ENCODE measurements at regions not wholly inside any gene's neighbourhood (a gene's known extent, or its start where the extent isn't known, plus 50 kb on each side); places are given as distances from the start of the nearest gene placed in this dataset.
"Not testable (repeated sequence)": the region's sequence is repeated elsewhere in the genome, so short reads cannot be mapped to it uniquely, and the experiment has no call there.

DNA sequence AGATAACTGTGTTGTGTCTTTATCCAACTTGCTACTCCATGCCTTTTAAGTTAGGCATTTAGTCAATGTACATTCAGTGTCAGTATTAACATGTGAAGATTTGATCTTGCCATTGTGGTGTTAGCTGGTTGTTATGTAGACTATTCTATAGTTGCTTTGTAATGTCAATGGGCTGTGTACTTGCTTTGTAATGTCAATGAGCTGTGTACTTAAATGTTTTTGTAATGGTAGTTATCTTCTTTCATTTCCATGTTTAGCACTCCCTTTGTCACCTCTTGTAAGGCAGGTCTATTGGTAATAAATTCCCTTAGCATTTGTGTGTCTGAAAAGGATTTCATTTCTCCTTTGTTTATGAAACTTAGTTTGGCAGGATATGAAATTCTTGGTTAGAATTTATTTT, 53.4 kb downstream of the MC4R start:
- DNase-seq, result no peak

GRCh38 chr18:60311676-60312360, 60.8 kb downstream of the MC4R start:
- no peak for DNase-seq

DNA sequence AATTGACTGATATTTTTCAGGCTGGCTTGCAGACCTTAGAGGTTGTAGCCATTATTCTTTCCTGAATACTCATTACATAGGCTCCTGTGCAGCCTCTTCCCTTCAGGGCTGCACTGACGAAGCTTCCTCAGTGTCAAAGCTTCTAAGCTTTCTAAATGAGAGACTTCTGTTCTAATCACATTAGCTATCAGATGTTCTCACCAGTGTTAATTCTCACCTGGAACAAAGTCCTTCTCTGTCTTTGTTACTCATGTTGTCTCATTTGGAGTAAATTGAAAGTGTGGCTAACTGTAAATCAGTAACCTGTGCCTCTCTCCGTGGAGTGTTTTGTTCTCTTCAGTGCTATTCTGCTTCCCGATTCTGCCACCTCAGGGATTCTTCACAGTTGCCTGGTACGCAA, 76.9 kb downstream of the MC4R start:
- DNase-seq, result no peak

DNA sequence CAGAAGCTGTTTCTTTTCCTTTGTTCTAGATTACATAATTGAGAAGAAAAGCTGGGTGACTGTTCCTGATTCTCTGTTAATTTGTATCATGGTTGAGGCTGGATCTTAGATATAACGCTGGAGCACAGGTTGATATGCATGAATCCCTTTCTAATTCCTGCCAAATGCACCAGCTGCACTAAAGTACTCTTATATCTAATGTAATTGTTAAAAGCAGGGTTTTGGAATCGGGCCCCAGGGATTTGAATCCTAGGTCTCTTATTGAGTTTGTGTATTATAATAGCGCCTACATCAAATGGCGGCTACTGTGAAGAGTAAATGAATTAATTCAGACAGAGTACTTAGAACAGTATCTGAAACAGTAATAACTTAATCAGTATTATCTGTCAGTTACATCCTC, 80.4 kb downstream of the MC4R start:
- no peak for DNase-seq

DNA sequence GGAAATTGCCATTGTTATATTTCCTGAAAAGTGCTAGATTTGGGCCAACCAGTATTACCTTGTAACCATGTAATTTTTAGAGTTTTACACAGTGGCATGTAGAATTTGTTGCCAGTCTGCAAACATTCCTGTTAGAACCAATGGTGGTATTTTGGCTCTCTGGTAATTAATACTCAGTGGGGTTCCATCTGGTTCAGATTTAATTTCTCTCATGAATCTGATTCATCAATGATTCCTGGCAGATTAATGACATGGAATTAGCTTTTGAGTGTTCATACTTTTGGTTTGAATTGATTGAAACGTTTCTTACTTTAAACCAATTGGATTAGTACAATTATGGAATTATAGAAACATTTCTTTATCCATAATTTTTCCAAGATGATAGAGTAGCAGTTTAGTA, 93.2 kb downstream of the MC4R start:
- no peak for DNase-seq

DNA sequence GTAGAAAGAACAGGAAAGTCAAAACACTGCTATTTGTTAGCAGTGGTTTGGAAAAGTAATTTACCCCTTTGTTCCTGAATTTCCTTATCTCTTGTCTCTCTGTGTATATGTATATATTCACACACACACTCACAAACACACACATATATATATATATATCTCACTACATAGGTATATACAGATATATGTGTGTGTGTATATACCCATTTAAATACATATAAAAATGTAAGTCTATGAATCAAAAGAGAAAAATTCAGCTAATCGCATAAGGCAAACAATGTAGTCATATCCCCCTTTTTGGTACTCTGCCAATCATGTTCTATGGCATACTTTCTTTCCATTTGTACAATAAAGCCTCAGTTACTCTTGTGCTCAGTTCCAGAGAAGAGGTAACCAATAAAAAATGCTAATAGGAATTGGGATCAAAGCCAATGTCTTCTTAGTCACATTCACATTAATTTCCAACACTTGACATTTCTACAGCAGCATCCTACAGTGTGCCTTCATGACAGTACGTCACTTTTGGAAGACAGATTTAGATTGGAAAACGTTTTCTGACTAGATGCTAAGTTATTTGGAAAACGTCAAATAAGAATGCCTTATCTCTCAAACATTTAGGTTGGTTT, 94.6 kb downstream of the MC4R start:
- DNase-seq, result no peak

DNA sequence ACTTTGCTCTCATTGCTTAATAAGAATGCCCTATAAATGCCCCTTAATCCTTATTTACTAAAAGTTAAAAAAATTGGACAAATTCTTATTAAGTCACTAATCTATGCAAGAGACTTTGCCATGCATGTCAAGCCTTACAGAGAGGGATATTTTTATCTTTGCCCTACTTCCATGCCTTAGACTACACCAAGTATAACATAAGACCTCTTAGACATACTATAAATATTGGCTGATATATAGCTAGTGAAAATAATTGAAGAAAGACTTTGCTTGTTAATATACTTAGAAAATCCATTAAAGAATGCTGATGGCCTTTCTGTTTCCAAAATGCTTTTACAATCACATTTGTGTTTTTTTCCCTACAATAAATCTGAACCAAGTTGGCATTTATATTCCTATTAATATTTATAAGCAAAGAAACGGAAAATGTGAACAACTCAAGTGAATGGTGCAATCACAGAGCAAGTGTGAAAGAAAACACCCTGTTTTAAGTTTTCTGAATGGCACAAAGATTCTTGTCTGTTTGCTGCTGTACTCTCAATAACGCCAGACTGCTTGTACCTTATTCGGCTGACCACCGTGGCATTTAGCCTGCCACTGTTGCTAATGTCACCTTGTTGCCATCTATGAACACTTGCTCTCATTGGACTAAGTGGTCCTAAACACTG, 105.0 kb downstream of the MC4R start:
- no peak for DNase-seq

DNA sequence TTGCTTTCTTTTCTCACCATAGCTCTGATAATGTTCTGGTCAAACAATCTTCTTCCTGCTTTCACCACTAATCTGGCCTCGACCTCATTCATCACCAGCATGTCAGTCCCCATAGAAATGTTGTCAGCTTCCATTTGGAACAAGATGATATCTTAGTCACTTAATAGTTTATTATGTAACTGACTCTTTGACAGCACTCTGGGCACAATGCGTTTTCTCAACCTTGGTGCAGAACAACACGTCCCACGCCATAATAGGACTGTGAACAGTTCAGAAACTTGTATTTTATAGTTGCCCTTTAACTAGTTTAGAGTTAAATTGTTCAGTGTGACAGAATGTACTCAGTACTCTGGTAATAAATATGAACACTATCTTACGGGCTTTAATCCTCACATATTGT, 106.0 kb downstream of the MC4R start:
- DNase-seq, result no peak

DNA sequence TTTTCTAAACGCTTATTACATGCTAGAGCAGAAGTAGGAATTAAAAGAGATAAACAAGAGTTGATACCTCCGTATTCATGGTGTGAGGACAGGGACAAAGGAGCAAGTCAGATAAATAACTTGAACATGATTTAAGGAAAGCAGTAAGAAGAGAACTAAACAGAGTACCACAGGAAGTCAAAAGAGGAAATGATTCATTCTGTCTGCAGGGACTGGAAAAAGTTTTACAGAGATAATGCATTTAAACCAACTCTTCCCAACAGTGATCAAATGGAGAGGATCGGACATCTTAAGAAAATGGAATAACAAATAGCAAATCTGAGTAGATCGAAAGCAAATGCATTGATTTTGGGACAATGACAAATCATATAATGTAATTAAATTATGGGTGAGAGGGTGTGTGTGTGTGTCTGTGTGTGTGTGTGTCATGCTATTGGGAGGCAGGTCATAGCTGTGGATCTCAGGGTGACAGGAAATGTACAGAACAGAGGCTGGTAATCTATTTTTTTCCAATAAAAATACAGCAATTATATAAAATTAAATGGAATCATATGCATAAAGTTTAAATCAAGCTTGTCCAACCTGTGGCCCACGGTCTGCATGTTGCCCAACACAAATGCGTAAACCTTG, 113.4 kb downstream of the MC4R start:
- DNase-seq, result no peak

DNA sequence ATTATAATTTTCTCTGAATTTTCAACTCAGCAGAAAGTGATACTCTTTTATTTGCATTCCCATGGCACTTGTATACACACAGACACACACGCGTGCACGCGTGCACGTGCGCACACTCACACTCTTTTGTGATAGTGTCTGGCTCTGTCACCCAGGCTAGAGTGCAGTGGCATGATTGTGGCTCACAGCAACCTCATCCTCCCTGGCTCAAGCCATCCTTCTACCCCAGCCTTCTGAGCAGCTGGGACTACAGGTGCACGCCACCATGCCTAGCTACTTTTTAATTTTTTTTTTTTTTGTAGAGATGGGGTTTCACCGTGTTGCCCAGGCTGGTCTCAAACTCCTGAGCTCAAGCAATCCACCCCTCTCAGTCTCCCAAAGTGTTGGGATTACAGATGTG, 123.2 kb downstream of the MC4R start:
- DNase-seq, result no peak

- no peak for DNase-seq
Observed at GRCh38 chr18:60248336-60249330, 123.9 kb downstream of the MC4R start.

DNA sequence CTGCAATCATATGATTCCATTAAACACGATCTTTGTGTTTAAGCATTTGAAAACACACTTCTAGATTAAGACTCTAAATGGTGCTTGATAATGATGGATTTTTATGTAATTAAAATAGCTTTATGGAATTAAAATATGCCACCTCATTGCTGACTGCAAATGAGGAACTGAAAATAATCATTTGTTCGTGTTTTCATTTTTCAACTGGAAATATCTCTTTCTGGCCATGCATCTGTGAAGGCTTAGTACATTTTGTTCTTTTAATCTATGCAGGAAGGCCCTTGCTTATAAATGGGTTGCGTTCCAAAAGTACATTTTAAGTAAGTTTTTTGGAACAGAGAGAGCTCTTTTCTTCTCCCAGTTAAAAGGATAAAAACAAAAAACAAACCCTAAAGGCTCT, 125.5 kb downstream of the MC4R start:
- DNase-seq, result no peak

DNA sequence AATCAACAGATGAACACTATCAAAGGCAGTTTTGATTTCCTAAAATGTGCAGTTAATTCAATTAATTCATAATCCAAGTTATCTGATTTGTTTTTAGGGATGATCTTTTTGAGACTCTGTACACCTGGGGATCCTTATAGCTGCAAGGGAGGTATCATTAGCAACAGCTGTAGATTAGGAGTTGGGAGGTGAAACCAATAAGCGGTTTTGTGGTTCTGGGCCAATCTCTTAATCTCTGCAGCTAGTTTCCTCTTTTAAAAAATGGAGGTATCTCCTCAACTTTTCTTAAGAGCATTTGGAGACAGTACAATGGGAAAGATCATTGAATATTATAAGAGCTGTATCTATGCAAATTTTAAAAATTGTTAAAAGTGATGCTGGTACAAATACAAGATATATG, 126.0 kb downstream of the MC4R start:
- DNase-seq, result no peak

DNA sequence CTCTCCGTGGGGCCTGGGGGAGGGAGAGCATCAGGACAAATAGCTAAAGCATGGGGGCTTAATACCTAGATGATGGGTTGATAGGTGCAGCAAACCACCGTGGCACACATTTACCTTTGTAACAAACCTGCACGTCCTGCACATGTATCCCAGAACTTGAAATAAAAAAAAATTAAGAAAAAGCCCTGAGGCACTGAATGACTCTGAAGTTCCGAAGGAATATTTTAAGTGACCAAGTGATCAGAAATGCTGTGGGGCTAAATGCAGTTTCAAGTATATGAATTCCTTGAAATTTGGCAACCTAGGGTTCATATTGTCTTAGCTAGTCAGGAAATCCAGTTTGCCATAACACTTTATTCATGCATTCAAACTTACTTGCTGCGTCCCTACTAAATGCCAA, 127.5 kb downstream of the MC4R start:
- DNase-seq, result no peak

DNA sequence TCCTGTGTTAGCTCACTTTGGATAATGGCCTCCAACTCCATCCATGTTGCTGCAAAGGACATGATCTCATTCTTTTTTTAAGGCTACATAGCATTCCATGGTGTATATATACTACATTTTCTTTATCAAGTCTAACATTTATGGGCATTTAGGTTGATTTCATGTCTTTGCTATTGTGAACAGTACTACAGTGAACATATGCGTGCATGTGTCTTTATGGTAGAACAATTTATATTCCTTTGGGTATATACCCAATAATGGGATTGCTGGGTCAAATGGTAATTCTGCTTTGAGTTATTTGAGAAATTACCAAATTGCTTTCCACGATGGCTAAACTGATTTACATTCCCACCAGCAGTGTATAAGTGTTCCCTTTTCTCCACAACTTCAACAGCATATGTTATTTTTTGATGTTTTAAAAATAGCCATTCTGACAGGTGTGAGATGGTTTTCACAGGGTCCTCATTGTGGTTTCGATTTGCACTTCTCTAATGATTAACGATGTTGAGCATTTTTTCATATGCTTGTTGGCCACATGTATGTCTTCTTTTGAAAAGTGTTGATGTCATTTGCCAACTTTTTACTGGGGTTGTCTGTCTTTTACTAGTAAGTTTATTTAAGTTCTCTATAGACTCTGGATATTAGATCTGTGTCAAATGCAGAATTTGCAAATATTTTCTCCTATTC, 133.4 kb downstream of the MC4R start:
- DNase-seq, result not testable (repeated sequence)

DNA sequence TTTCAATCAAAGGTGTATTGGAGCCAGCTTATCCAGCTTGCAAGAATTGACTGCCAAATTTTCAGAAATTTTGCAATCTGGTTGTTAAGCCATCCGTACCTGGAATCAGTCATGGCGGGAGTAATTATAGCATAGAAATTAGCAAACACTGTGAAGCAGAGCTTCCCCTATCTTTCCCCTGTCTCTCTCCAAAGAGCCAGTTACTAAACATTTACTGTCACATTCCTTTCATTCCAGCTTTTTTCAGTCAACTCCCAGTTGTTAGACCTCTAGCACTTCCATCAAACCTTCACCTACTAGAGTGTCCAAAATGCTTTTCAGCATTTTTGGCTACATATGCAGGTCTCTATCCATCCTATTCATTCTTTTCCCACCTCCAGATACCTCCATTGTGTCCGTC, 137.4 kb downstream of the MC4R start:
- no peak for DNase-seq

- no peak for DNase-seq
Observed at GRCh38 chr18:60232541-60232940, 140.0 kb downstream of the MC4R start.

DNA sequence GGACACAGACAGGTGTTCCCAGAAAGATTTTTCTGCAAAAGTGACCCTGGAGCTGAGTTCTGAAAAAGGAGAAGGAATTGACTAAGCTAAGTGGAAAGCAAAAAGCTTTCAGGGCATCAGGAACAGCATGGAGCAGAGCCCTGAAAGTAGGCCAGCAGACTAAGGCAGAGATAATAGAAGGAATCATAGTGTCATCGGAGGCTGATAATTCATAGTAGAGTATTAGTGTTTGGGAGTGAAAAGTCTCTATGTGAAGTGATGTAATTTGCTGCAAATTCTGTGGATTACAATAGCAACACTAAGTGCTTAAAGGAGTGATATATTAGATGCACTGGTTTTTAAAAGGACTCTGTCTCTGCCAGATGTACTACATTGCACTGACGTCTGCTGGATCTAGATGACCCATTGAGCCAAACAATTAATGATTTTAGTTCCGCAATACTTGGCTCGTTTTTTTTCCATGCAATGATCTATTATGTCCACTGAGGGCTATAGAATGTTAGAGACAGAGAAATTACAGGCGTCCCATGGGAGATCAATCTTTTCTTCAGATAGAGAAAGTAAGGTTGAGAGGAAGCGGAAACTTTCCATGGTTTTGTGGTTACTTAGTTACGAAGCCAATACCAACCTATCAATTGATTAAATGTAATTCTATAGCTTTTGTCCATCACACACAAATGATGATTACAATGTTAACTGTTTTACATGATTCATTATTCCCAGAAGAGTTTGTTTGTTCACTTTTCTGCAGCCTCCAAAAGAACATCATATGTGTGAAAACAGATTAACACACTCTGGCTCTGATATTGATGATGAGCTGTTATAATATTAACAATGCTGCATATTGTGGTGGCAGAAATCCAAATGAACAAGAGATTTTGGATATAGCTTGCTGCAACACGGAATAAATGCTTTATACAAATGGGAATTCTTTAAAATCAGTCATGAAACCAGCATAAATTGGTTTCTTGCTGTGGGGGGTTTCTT, 143.7 kb downstream of the MC4R start:
- DNase-seq, result no peak

GRCh38 chr18:60215432-60215831, 157.1 kb downstream of the MC4R start:
- no peak for DNase-seq

GRCh38 chr18:60209042-60209441, 163.5 kb downstream of the MC4R start:
- DNase-seq, result no peak

GRCh38 chr18:60202708-60203107, 169.9 kb downstream of the MC4R start:
- DNase-seq, result no peak
